ENCODE measurements at regions not wholly inside any gene's neighbourhood (a gene's known extent, or its start where the extent isn't known, plus 50 kb on each side); places are given as distances from the start of the nearest gene placed in this dataset.

GRCh38 chr3:67901681-67902080 is 247.3 kb upstream of the SUCLG2 start:
- TF ChIP-seq POLR2AphosphoS5 (IDR thresholded peaks at IDR 0.05): no peak
- TF ChIP-seq, protein P1, sequence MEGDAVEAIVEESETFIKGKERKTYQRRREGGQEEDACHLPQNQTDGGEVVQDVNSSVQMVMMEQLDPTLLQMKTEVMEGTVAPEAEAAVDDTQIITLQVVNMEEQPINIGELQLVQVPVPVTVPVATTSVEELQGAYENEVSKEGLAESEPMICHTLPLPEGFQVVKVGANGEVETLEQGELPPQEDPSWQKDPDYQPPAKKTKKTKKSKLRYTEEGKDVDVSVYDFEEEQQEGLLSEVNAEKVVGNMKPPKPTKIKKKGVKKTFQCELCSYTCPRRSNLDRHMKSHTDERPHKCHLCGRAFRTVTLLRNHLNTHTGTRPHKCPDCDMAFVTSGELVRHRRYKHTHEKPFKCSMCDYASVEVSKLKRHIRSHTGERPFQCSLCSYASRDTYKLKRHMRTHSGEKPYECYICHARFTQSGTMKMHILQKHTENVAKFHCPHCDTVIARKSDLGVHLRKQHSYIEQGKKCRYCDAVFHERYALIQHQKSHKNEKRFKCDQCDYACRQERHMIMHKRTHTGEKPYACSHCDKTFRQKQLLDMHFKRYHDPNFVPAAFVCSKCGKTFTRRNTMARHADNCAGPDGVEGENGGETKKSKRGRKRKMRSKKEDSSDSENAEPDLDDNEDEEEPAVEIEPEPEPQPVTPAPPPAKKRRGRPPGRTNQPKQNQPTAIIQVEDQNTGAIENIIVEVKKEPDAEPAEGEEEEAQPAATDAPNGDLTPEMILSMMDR (IDR thresholded peaks at IDR 0.05): no peak
